NCI-H2196 (cell line): ENCODE measurements at regions not wholly inside any gene's neighbourhood (a gene's known extent, or its start where the extent isn't known, plus 50 kb on each side); places are given as distances from the start of the nearest gene placed in this dataset.
"Not testable (repeated sequence)": the region's sequence is repeated elsewhere in the genome, so short reads cannot be mapped to it uniquely, and the experiment has no call there.

Experiments used
- DNase-seq: peaks from one replicate; lab custom pipeline; 2025; ENCODE audit not compliant: unreplicated experiment; lab: John Stamatoyannopoulos, UW

DNA sequence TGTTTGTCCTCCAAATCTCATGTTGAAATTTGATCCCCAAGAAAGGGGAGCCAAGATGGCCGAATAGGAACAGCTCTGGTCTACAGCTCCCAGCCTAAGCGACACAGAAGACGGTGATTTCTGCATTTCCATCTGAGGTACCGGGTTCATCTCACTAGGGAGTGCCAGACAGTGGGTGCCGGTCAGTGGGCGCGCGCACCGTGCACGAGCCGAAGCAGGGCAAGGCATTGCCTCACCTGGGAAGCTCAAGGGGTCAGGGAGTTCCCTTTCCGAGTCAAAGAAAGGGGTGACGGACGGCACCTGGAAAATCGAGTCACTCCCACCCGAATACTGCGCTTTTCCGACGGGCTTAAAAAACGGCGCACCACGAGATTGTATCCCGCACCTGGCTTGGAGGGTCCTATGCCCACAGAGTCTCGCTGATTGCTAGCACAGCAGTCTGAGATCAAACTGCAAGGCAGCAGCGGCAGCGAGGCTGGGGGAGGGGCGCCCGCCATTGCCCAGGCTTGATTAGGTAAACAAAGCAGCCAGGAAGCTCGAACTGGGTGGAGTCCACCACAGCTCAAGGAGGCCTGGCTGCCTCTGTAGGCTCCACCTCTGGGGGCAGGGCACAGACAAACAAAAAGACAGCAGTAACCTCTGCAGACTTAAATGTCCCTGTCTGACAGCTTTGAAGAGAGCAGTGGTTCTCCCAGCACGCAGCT lies 493.6 kb downstream of the KLF12 start:
- not testable (repeated sequence) for DNase-seq

DNA sequence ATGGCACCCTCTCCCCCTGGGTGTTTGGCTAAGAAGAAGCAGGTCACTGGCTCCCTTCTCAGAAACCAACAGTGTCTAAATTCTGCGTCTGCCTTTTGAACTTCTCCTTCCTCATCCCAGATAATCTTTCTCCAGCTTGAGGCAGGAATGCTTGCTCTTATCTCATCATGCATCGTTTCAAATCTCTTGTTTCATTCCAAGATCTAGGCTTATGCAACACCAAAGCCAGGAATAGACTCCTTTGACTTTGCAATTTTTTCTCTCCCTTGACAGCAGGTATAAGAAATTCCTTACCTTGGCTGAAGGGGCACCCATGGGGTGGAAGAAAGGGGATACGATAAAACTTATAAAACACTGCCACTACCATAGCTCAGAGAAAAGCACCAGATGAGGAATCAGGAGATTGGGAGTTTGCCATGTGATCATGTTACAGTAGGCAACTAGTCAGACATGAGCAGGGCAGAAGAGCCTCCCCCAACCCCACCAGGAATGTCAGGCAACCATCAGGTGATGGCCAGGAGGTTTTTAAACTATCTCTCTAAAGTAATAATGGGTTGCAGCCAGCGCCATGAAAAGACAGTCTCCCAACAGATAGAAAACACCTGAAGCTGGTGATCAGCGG lies 498.9 kb downstream of the KLF12 start:
- DNase-seq: no peak

DNA sequence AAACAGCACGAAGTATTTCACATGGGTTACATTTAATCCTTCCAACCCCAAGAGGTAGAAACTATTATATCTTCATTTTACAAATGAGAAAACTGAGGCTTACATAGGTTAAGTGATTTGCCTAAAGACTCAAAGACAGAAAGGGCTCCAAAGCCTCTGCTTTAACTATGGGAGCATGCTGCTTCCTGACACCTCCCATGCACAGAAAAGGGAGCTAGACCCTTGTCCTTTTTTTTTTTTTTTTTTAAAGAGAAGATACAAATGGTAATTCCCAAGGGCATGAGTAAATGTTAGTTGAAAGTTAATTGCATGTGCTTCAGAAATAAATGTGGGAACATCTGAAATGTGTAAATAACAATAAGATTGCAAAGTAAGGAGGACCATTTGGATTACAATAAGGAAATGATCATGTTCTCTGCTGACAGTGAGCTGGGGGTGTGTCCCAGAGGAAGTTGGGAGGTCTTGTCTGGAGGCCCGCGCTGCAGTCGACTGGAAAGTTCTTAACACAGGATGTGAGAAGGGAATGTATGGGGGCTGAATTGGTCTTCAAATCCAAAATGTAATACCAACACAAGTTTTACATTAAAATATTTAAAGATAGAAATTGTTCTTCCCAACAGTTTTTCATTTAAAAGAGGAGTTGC lies 500.3 kb downstream of the KLF12 start:
- DNase-seq: no peak

DNA sequence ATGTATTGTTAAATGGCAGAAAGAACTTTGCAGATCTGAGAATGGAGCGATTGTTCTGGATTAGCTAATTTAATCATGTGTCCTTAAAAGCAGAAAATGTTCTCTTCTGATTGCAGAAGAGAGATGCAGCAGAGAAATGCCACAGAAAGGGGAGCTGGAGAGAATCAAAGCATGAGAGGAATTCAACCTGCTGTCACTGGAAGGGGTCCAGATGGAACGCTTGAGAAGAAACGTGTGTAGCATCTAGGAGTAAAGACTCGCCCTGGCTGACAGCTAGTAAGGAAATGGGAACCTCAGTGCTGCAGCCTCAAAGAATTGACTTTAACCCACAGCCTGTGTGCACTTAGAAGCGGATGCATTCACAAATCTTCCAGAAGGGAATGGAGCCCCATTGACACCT lies 502.8 kb downstream of the KLF12 start:
- DNase-seq: no peak

DNA sequence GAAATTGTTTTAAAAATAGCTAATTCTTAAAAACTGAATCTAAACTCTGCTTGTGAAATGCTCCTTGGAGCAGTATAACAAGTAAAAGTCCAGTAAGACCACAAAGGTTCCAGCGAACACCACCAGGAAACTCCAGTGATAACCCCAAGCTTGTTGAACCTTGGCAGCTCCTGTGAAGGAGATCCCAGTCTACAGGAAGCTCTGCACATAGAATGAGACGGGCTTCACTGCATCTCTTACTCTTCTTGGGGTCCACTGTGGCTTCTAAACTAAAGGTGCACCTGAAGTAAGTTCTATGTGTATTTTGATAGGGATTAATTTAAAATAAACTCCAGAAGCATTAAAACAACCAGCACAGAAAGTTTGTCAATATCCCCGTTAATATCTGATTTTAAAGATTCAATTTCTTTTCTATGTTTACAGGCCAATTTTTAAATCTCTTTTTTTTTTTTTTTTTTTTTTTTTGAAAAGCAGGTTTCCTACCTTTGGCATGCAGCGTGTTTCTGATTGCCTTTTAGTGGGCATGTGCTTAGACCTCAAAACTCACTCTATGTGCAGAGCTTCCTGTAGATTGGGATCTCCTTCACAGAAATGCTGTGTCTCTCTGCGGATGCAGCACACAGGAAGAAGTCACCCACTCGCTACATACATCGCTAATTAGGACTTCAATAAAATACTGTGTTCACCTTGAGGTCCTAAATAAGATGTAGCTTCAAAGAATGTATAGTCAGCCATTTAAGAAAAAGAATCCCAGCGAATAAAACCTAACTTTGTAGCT lies 508.5 kb downstream of the KLF12 start:
- no peak for DNase-seq

DNA sequence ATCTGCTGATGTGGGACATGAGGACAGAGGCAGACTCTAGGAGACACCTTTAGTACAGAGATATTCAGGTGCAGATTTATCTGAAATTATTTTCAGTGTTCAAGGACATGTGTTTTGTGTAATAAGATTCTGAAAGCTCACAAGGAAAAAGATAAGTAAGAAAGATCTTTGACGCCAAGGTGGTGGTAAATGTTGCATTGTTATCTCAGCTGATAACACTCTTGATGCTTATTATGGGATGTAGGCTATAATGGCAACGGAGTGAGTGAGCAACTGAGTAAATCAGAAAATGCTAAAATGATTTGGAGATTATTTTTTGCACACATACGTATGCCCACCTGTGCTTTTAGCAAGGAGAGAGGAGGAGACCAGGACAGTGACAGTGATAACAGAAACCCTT lies 510.9 kb downstream of the KLF12 start:
- DNase-seq: no peak

DNA sequence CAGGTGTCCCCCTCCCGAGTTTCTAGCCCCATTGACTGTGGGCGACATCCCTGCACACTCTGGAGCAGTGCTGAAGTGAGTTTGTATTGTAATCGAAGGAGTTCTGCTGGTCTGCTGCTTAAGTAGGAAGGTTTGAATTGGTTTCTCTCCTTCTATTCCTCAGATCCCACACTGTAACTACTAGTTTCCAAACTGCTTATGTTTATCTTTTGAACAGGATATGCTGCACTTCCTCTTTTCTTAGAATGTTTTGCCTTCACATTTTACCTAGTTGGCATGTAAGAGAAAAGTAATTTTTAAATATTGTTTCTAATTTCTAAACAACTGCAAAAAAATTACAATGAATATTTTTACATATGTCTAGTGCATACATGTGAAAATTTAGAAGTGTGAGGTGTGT lies 511.8 kb downstream of the KLF12 start:
- no peak for DNase-seq

DNA sequence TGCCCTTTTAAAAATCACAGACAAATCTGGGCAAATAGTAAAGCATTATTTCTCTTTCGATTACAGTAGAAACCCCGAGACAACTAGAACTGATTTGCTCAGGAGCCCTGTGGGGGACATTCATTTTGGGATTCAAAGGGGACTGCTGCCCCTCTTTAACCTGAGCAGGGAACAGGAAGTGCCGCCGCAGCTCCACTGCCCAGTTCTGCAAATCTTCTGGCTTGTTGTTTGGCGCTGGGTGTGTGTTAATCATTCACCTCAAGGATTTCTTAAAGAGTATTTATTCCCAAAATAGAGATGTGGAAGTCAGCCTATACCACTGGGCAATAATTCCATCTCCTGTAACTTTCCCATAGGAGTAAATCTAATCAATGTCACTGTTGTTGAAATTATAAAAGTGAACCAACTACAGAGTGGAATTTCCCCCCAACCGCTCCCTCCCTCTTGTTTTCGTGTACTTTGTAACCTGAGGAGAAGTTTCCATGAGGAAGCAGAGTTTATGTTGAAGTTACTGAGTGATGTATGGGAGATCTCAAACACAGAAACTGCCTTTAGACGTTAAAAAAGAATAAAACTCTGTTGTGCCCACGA lies 515.8 kb downstream of the KLF12 start:
- no peak for DNase-seq

DNA sequence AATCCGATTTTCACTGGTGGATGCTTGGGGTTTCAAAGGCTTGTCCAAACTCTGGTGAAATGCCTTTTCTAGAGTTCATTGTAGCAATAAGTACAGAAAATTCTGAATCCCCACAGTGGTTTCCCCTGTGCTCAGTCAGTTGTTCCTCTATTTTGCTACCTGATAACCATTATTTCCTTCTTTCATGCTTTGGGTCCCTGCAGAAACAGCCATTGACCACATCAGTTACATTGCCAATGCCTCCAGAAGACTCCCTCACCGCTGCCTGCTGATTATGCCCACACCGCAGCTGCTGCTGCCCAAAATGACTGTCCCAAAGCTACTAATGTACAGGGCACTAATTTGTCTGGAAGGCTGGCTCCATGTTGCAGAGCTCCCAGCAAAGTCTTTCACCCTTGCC lies 517.3 kb downstream of the KLF12 start:
- no peak for DNase-seq

DNA sequence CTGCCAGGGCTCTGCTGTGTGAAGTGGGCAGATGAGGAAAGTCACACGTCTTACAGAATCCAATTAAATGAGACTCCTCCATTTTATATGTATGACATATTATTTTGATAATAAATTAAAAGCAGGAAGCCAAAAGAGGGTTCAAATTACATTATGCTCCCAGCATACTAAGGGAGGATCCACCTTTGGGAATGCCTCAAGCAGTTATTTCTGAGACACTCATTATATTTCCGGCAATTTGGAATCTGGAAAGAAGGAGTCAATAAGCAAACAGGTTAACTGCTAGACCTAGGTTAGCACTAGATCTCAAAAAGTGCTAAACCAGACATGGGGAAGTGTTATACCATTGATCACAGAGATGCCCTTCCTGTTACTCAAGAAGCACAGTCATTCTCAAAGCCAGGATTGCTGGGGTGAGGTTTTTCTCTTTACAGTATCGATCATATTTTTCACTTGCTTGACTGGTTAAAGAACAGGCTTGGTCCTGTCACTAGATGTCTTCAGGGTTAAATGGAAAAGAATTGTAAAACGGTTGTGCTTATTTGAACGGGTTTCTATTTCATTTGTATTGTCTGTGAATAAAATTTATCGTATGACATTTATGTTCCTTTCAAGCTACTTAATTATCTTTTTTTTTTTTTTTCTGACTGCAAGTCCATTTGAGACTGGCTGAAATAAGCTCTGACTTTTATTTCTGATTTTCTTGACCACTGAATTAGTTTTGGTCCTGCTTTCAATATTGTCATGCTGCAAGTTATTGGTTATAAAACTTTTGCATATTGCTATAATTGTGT lies 523.2 kb downstream of the KLF12 start:
- DNase-seq: no peak

DNA sequence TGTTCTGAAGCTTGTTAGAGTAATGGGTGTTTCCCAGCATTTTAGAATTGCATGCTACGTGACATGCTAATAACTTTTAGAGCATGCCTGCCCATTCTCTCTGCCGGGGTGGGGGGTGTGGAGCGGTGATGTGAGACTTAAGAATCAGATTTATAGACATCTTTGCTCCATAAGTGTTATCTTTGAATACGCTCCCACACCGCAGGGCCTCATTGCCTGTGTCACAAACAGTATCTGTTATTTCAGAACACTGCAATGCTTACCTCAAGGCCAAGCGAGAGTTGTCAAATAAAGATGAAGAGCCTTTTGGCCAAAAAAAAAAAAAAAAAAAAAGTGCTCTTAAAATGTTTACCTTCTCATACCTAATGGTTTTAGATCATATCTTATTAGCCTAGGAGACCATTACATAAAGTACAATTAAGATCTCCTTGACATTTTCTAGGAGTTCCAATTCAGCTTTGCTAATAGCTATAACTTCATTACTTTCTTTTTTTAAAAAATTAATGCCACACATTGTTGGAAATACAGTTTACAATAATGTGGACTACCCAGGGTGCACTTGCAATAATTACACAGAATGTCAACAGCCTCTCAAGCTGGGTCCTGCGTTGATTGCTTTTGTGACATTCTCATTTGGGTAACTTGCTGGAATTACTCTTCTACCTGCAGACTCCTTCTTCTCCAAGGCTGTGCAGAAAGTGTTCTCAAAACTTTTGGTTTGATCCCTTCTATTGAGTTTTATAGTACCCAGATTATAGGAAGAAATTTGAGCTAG lies 525.3 kb downstream of the KLF12 start:
- DNase-seq: peak; percentile 28

DNA sequence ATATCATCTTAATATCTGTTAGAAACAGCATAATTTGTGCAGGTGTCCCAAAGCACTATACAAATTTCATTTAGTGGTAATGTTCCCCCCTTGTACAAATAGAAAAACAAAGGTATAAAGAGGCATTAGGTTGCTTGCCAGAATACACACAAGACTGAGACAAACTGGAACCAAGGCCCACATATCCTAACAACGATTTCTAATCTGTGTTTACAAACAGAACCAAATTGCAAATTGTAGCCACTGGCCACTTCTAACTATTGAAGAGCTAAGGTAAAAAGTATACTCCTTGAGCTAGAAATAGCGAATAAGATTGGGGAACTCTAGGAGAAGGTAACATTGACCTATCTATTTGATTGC lies 526.1 kb downstream of the KLF12 start:
- peak; percentile 71 for DNase-seq

DNA sequence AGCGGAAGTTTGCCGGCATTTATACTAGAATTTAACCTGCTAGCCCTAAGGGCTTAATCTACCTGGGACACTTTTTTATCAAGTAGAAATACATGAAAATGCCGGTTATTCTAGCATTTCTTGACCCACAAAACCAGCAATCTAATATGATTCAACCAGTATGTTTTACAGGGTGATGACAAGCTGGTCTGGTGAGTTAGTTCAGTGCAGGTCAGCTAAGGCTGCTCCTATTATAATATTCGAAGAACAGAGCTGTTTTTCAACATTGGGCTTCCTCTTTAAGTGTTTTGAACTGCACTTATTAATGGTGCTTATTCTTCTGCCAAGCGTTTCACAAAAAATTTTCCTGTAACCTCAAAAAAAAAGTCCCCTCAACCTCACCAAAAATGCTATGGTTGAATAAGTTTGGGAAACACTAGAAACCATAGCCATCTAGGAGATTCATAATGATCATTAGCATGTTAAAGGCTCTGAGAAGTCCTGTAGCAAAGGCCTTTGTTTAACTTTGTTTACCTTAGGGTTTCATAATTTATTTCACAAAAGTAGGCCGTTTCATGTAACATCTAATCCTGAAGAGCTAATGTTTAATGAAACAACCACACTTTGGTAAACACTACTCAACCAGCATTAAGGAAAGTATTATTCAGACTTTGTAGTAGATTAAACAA lies 526.6 kb downstream of the KLF12 start:
- DNase-seq: peak; percentile 71

DNA sequence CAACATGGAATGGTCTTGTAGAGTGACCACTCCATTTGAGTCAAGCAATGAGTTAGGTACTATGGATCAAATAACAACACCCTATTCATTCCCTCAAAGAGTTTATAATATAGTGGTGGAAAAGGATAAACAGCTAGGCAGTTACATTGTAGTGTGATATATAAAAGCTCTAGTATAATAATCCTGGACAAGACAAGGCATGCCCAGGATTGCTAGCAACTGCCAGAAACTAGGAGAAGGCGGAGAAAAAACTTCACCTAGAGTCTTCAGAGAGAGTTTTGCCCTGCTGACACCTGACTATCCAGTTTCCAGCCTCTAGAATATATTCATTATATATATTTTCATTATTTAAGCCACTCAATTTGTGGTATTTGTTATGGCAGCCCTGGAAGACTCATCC lies 530.6 kb downstream of the KLF12 start:
- DNase-seq: no peak

DNA sequence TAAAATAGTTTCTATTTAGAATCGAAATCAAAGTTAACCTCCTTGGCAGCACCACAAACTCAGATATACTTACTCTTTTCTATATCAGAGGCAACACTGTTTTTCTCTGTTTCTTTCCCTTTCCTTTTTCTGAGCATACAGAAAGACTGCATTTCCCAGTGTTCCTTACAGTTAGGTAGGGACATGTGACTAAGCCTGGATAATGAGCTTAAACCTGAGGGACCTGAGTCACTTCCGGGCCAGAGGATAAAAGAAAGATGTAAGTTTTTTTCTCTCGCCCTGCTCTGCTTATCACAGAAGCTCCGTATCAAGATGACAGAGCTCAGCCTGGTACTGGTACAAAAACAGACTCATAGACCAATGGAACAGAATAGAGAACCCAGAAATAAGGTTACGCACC lies 531.9 kb downstream of the KLF12 start:
- DNase-seq: no peak

DNA sequence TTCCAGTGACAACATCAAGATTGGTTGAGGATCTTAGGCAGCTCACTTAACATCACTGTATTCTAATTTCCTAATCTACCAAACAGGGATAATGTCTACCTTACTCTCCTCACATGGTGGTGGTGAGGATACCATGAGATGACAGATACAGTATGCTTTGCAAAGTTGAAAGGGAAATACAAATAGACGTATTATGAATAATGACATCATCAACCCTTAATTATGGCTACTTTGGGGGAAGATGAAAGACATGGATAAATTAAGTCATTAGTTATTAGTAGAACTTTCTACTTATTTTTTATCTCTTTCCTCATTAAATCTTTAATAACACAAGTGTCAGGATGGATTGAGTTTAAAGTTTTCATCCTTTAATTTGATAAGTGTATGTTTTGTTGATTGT lies 532.5 kb downstream of the KLF12 start:
- no peak for DNase-seq

DNA sequence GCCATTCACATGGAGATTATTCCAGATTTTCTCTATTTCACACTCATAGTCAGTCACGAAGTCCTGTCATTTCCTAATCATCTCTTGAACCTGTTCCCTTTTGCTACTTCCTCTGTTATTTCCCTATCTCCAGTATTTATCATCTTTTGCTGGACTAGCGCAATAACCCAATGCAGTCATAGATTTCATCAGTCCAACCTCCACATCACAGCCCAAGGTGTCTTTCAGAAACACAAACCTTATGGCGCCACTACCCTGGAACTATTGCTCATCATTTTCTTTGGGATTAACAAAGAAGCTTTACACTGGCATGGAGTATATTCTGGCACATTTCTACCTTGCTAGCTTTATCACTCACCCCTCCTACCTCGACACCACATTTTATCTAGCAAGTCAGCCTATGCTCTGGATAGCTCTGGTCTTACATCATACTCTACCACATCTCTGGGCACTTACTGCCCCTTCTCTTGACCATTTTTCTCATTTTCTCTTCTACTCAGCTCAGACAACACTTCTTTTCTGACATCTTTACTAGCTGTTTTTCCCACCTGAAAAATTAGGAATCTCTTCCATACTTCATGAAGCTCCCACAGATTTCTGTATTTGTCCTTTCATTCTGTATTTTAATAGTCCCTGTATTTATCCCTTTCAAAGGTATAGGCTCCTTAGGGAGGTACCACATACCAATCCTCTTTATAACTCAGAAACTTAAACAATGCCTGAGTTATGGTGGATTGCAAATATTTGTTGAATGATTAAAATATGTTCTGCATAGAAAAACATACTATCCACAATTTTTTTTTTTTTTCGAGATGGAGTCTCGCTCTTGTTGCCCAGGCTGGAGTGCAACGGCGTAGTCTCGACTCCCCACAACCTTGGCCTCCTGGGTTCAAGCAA lies 534.7 kb downstream of the KLF12 start:
- no peak for DNase-seq

DNA sequence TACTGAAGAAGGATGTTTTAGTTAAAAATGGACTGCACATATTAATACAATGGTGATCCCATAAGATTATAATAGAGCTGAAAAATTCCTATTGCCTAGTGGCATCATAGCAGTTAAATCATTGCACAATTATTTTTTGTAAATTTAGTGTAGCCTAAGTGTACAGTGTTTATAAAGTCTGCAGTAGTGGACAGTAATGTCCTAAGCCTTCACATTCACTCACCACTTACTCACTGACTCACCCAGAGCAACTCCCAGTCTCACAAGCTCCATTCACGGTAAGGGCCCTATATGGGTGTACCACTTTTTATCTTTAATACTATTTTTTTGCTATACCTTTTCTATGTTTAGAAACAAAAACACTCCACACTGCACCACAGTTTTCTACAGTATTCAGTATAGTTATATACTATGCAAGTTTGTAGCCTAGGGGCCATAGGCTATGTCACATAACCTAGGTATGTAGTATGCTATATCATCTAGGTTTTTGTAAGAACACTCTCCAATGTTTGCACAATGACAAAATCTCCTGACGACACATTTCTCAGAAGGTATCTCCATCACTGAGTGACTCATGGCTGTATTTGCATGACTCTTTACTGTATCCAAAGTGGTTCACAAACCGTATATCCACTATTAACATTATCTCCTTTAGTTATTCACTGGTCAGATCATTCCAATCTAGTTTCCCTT lies 536.0 kb downstream of the KLF12 start:
- no peak for DNase-seq
